Activated T-helper 9 cell treated with anti-CD3 and anti-CD28 coated beads, Interleukin-2, amount 50 U/mL, for 16 hours (primary cell): ENCODE measurements at regions not wholly inside any gene's neighbourhood (a gene's known extent, or its start where the extent isn't known, plus 50 kb on each side); places are given as distances from the start of the nearest gene placed in this dataset.
"Not testable (repeated sequence)": the region's sequence is repeated elsewhere in the genome, so short reads cannot be mapped to it uniquely, and the experiment has no call there.

Source experiments
- DNase-seq: peaks from one replicate; pipeline ENCODE4 v3.0.0-alpha.2; 2020; ENCODE audit warnings: low read depth

GRCh38 chr3:178313716-178314115 lies 222.5 kb upstream of the KCNMB2 start:
- no peak for DNase-seq

- DNase-seq: no peak
These were observed 217.9 kb upstream of the KCNMB2 start for GRCh38 chr3:178318340-178318739.

GRCh38 chr3:178318941-178319816 lies 217.1 kb upstream of the KCNMB2 start:
- no peak for DNase-seq

- no peak for DNase-seq
These were observed 215.5 kb upstream of the KCNMB2 start for GRCh38 chr3:178320456-178321351.

GRCh38 chr3:178324356-178324755 lies 211.9 kb upstream of the KCNMB2 start:
- no peak for DNase-seq

- no peak for DNase-seq
These were observed 210.9 kb upstream of the KCNMB2 start for GRCh38 chr3:178325330-178325729.

GRCh38 chr3:178329936-178330335 lies 206.3 kb upstream of the KCNMB2 start:
- no peak for DNase-seq

- no peak for DNase-seq
These were observed 202.0 kb upstream of the KCNMB2 start for GRCh38 chr3:178334239-178334638.

- no peak for DNase-seq
These were observed 199.9 kb upstream of the KCNMB2 start for GRCh38 chr3:178336336-178336735.

- no peak for DNase-seq
These were observed 195.7 kb upstream of the KCNMB2 start for GRCh38 chr3:178340506-178340905.

- no peak for DNase-seq
These were observed 194.6 kb upstream of the KCNMB2 start for GRCh38 chr3:178341636-178342035.

GRCh38 chr3:178342111-178342510 lies 194.1 kb upstream of the KCNMB2 start:
- no peak for DNase-seq

GRCh38 chr3:178343433-178344038 lies 192.7 kb upstream of the KCNMB2 start:
- DNase-seq: no peak

GRCh38 chr3:178345944-178346343 lies 190.3 kb upstream of the KCNMB2 start:
- no peak for DNase-seq

GRCh38 chr3:178348561-178349217 lies 187.5 kb upstream of the KCNMB2 start:
- not testable (repeated sequence) for DNase-seq

GRCh38 chr3:178349218-178349596 lies 187.0 kb upstream of the KCNMB2 start:
- DNase-seq: not testable (repeated sequence)

GRCh38 chr3:178350763-178351162 lies 185.5 kb upstream of the KCNMB2 start:
- no peak for DNase-seq

GRCh38 chr3:178352326-178353005 lies 183.8 kb upstream of the KCNMB2 start:
- no peak for DNase-seq

GRCh38 chr3:178353006-178353694 lies 183.1 kb upstream of the KCNMB2 start:
- DNase-seq: no peak

- DNase-seq: no peak
These were observed 176.5 kb upstream of the KCNMB2 start for GRCh38 chr3:178359728-178360127.

GRCh38 chr3:178363048-178363447 lies 173.2 kb upstream of the KCNMB2 start:
- not testable (repeated sequence) for DNase-seq
